GM12801 (cell line): ENCODE measurements at regions not wholly inside any gene's neighbourhood (a gene's known extent, or its start where the extent isn't known, plus 50 kb on each side); places are given as distances from the start of the nearest gene placed in this dataset.

Experiments used
- TF ChIP-seq, protein P1 (sequence below): IDR thresholded peaks from one replicate; pipeline ENCODE4 v1.5.1; 2011; ENCODE audit warnings: control low read depth; ENCODE audit not compliant: insufficient read length; ENCODE audit errors: extremely low read depth

DNA sequence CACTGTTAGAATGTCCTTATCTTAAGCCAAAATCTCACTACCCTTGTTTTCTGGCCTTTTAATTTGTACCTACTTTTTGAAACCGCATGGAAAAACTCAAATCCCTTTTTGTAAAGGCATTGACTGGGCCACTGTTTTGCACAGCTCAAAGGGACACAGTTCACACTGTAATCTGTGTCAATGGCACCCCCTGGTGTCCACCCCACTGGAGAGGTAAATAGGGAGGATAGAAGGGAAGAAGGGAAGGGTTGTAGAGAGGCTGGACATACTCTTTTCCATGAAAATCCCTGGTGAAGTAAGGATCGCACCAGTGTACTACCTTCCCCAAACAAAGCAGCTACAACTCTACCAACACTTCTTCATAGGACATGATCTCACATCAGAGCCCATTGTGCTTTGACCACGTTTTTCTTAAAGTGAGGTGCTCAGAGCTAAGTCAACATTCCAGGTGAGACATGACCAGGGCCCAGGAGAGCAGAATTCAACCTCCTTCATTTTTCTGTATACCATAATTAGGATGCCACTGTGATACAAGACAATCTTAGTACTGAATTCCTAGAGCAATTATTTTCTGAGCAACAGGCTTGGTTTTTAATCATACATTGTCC lies 92.4 kb upstream of the RMDN2 start:
- TF ChIP-seq, protein P1, sequence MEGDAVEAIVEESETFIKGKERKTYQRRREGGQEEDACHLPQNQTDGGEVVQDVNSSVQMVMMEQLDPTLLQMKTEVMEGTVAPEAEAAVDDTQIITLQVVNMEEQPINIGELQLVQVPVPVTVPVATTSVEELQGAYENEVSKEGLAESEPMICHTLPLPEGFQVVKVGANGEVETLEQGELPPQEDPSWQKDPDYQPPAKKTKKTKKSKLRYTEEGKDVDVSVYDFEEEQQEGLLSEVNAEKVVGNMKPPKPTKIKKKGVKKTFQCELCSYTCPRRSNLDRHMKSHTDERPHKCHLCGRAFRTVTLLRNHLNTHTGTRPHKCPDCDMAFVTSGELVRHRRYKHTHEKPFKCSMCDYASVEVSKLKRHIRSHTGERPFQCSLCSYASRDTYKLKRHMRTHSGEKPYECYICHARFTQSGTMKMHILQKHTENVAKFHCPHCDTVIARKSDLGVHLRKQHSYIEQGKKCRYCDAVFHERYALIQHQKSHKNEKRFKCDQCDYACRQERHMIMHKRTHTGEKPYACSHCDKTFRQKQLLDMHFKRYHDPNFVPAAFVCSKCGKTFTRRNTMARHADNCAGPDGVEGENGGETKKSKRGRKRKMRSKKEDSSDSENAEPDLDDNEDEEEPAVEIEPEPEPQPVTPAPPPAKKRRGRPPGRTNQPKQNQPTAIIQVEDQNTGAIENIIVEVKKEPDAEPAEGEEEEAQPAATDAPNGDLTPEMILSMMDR, result peak; percentile 64

DNA sequence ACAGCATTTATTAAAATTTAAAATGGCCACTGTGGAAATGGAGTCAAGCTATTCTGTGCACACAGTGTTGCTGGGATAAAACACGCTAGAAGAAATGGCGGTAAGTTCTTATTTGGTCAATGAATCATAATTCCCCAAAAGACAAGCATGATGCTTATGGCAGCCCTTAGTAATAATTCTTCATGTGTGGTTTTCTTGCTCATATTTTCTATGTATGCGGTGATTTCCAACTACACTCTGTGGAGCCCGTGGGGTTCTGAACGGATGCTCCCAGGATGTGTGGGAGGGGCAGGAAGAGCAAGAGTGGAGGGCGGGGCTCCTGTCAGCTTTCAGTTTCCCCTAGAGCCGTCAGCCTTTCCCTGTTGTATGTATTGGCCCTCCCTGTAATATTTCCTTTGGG lies 91.7 kb upstream of the RMDN2 start:
- TF ChIP-seq, protein P1, result no peak

DNA sequence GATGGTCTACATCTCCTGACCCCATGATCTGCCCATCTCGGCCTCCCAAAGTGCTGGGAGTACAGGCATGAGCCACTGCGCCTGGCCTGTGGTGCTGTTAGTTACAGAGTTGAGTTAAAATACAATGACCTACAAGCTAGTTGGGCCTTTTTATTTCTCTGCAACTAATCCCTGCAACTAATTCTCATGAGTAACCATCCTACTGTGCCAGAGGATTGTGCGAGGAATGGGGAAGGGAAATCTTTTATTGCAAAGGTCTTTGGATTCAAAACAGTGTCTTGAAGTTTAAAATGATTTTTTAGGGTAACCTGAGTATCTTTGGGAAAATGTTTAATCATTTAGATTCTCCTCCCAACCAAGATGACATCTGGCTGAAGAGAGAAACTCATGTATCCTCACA lies 88.8 kb upstream of the RMDN2 start:
- TF ChIP-seq, protein P1, result no peak

DNA sequence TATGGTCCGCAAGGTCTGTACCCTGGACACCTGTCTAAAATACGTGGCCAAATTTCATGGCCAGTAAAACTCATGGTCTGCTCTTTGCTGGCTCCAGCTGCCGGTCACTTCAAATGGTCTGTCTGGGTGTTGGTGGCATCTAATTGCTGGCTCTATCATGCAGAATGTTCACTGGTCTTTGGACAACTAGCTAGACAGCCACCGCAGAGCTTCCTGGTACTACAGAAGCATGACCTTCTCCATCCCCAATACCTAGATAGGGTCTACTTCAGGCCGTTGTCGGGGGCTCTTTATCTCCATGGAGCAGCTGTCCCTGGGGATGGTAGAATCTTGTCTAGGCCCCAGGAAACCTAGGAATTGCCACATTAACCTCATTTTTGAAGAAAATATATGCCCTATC lies 88.4 kb upstream of the RMDN2 start:
- TF ChIP-seq, protein P1, result no peak

DNA sequence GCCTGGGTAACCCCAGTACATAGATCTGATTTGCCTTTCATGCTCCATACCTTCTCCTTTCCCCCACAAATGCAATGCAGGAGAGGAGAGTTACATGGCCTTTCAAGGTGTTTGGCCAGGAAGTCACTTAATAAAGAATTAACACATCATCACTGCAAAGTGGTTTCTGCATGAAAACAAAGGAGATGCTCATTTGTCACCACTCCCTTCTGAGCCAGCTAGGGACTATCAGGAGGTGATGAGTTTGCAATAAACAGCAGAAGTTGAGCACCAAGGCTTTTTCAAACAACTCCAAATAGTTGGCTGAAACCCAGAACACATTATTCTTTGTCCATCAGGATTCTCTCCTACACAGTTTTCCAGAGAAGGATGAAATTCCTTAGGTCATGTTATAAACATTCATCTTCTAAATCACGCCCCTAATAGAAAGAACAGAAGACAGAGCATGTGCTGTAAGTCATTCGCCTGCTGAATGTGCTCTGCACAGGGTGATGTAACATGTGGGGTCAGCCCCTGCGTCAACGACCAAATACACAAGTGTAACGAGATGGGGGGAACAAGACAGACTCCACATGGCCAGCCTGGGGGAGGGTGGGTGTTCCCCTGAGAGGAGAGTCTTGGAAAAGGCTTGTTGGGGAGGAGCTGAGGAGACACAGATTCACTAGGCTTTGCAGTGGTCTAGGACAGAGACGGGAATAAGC lies 87.3 kb upstream of the RMDN2 start:
- TF ChIP-seq, protein P1, result no peak

DNA sequence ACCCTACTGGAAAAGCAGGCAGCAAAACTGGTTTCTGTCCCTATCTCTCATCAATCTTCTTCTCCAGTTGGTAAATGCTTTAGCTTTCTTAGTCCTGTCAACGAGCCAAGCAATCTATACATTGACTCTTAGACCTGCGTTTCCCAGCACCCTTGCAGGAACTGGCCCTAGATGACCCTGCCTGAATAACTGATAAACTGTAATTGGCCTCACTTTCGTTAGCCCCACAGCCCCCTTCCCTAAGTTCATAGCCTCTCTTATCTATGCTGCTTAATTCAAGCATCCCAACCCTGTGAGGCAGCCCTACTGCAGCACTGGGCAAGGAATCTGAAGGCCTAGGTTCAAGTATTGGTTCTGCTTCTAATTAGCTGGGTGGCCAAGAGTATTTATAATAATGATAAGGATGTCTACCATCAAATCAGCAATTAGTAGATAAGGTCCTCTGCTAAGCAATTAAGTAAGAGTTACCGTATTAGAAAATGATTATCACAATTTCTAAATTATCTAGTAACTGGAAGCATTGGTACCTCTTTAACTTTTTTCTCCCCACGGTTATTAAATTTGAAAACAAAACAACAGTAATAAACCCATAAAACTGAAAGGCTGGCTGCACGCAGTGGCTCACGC lies 86.4 kb upstream of the RMDN2 start:
- TF ChIP-seq, protein P1, result no peak

DNA sequence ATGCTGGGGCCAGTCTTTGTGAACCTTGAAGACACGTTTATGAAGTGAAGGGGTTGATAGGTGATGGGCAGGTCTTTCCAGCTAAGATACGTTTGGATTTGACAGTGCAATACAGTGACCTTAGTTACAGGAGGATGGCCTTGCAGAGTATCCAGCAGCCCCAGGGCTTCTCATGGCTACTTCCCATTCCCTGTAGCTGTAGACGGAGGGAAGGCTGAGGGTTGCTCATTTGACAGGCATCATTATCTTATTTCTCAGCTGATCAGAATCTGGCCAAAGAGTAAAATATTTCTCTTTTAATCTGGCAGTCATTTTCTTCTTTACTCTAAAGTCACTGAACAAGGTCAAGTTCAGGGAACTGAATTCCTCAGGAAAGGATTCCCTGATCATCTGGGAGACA lies 85.1 kb upstream of the RMDN2 start:
- TF ChIP-seq, protein P1, result no peak
